PC-9 (cell line): ENCODE measurements at regions not wholly inside any gene's neighbourhood (a gene's known extent, or its start where the extent isn't known, plus 50 kb on each side); places are given as distances from the start of the nearest gene placed in this dataset.

ENCODE experiments used
- BruUV-seq: library from RNA; stranded (reverse); fragments of 400-500 nt; replicated peaks from 2 replicates; lab custom pipeline; 2021; lab: Mats Ljungman, UMichigan
- CTCF ChIA-PET: fragments of 300-600 bp; sonication (Branson Sonifier 250); formaldehyde crosslinking; loops from one replicate; lab custom pipeline; 2022; ENCODE audit warnings: antibody characterized with exemption; lab: Charles Lee
- POLR2A ChIA-PET: fragments of 300-600 bp; sonication (Branson Sonifier 250); formaldehyde crosslinking; loops from one replicate; lab custom pipeline; 2022; ENCODE audit warnings: antibody characterized with exemption; ENCODE audit not compliant: unreplicated experiment; lab: Charles Lee
- DNase-seq, 2 experiments: peaks; one replicate each; pipeline versions ENCODE4 v3.0.0 to v3.0.0-alpha.2; 2015 to 2022; ENCODE audit warnings: mixed read lengths in 1 of 2
- H2AFZ ChIP-seq: fragments of 200-600 bp; sonication (generic); 2 replicates; pipeline ENCODE4 v1.8.1; 2017; ENCODE audit warnings: antibody characterized with exemption
- H3F3A ChIP-seq: fragments of 200-600 bp; sonication (generic); 2 replicates; pipeline ENCODE4 v1.8.1; 2017; ENCODE audit warnings: antibody characterized with exemption, mild to moderate bottlenecking, low read depth; ENCODE audit not compliant: insufficient read depth
- H3K27ac ChIP-seq: fragments of 200-600 bp; sonication (generic); 2 replicates; pipeline ENCODE4 v1.6.1; 2016; ENCODE audit warnings: mixed run types
- H3K27me3 ChIP-seq: fragments of 200-600 bp; sonication (generic); 2 replicates; pipeline ENCODE4 v1.6.1; 2016; ENCODE audit warnings: low read depth, mixed run types; ENCODE audit not compliant: insufficient read depth
- H3K36me3 ChIP-seq: fragments of 200-600 bp; sonication (generic); 2 replicates; pipeline ENCODE4 v1.6.1; 2016; ENCODE audit warnings: low read depth, mixed run types
- H3K4me1 ChIP-seq: fragments of 200-600 bp; sonication (generic); replicated peaks from 2 replicates; pipeline ENCODE4 v1.6.1; 2016; ENCODE audit warnings: mixed run types; ENCODE audit not compliant: insufficient read depth
- H3K4me2 ChIP-seq: fragments of 200-600 bp; sonication (generic); 2 replicates; pipeline ENCODE4 v1.6.1; 2017; ENCODE audit warnings: mixed run types
- H3K4me3 ChIP-seq: fragments of 200-600 bp; sonication (generic); 2 replicates; pipeline ENCODE4 v1.6.1; 2016; ENCODE audit warnings: mixed run types
- H3K79me2 ChIP-seq: fragments of 200-600 bp; sonication (generic); 2 replicates; pipeline ENCODE4 v1.6.1; 2017; ENCODE audit warnings: low read depth, mixed run types
- H3K9me2 ChIP-seq: fragments of 200-600 bp; sonication (generic); 2 replicates; pipeline ENCODE4 v1.8.1; 2017; ENCODE audit warnings: mild to moderate bottlenecking; ENCODE audit not compliant: insufficient read depth
- H3K9me3 ChIP-seq: fragments of 200-600 bp; sonication (generic); 2 replicates; pipeline ENCODE4 v1.8.1; 2016; ENCODE audit warnings: low read depth; ENCODE audit not compliant: insufficient read depth
- H4K20me1 ChIP-seq: fragments of 200-600 bp; sonication (generic); 2 replicates; pipeline ENCODE4 v1.8.1; 2017; ENCODE audit not compliant: insufficient read depth
- CTCF ChIP-seq: fragments of 200-600 bp; sonication (generic); conservative IDR thresholded peaks from 2 replicates; pipeline ENCODE4 v1.6.1; 2017; ENCODE audit warnings: mixed run types, antibody characterized with exemption, mild to moderate bottlenecking, moderate library complexity
- EZH2 ChIP-seq: fragments of 200-600 bp; sonication (generic); IDR thresholded peaks from 2 replicates; pipeline ENCODE4 v1.8.0; 2017; ENCODE audit warnings: antibody characterized with exemption, low read depth
- intact Hi-C: fragments of 100-400 bp; cut with micrococcal nuclease; formaldehyde crosslinking; loops from one replicate; pipeline ENCODE4 v1.10.0; 2022; ENCODE audit not compliant: unreplicated experiment

- no peak for DNase-seq
- H3K9me2 ChIP-seq = no peaks in the 10 kb centered on the region
- TF ChIP-seq CTCF (no peak), EZH2 (no peak)
- H3F3A ChIP-seq = no peaks in the 10 kb centered on the region
- no peaks in the 10 kb centered on the region for H3K27me3 ChIP-seq
- H3K27ac ChIP-seq = no peak overlapping the region
- H4K20me1 ChIP-seq = no peaks in the 10 kb centered on the region
- no peak overlapping the region for H2AFZ ChIP-seq
- BruUV-seq = no TSS peak
- no peaks in the 10 kb centered on the region for H3K36me3 ChIP-seq
- no peaks in the 10 kb centered on the region for H3K9me3 ChIP-seq
- H3K4me1 ChIP-seq = no peaks in the 10 kb centered on the region
- H3K4me3 ChIP-seq = no peak overlapping the region
- ChIA-PET POLR2A (no interaction called here), CTCF (interaction anchor here (0.6 kb wide), 1 partner anchor 31 kb away, joined by 3 read pairs; no protein-coding TSS in a partner anchor)
- no peaks in the 10 kb centered on the region for H3K79me2 ChIP-seq
- no peak overlapping the region for H3K4me2 ChIP-seq
- intact Hi-C loops = no loop called here
Observed at GRCh38 chr5:68698025-68698940, 395.5 kb upstream of the SLC30A5 start.

GRCh38 chr5:68699966-68700365, 393.8 kb upstream of the SLC30A5 start:
- BruUV-seq = no TSS peak
- POLR2A ChIA-PET = no interaction called here

GRCh38 chr5:68707575-68707974, 386.2 kb upstream of the SLC30A5 start:
- Histone ChIP-seq H3K9me2 (no peaks in the 10 kb centered on the region), H3K36me3 (no peaks in the 10 kb centered on the region), H3K27ac (no peak overlapping the region), H3K79me2 (no peaks in the 10 kb centered on the region), H2AFZ (no peak overlapping the region), H3K4me3 (no peak overlapping the region), H3F3A (no peaks in the 10 kb centered on the region), H3K4me2 (no peak overlapping the region), H3K9me3 (no peaks in the 10 kb centered on the region), H3K4me1 (no peaks in the 10 kb centered on the region), H4K20me1 (no peaks in the 10 kb centered on the region), H3K27me3 (no peaks in the 10 kb centered on the region)
- POLR2A ChIA-PET = no interaction called here
- intact Hi-C loops = no loop called here
- TF ChIP-seq CTCF (no peak), EZH2 (no peak)
- CTCF ChIA-PET = no interaction called here
- DNase-seq = no peak
- no TSS peak for BruUV-seq

More at GRCh38 chr5:68699966-68700365, 393.8 kb upstream of the SLC30A5 start:
- no peak for DNase-seq
- no peak for TF ChIP-seq CTCF
- no peak for TF ChIP-seq EZH2
- Histone ChIP-seq H3K27me3 (no peaks in the 10 kb centered on the region), H3K4me1 (no peaks in the 10 kb centered on the region), H3F3A (no peaks in the 10 kb centered on the region), H3K4me2 (no peak overlapping the region), H4K20me1 (no peaks in the 10 kb centered on the region), H3K9me2 (no peaks in the 10 kb centered on the region), H2AFZ (no peak overlapping the region), H3K36me3 (no peaks in the 10 kb centered on the region), H3K79me2 (no peaks in the 10 kb centered on the region), H3K27ac (no peak overlapping the region), H3K9me3 (no peaks in the 10 kb centered on the region), H3K4me3 (no peak overlapping the region)
- CTCF ChIA-PET = no interaction called here
- intact Hi-C loops = no loop called here
